ENCODE measurements at regions not wholly inside any gene's neighbourhood (a gene's known extent, or its start where the extent isn't known, plus 50 kb on each side); places are given as distances from the start of the nearest gene placed in this dataset.

DNA sequence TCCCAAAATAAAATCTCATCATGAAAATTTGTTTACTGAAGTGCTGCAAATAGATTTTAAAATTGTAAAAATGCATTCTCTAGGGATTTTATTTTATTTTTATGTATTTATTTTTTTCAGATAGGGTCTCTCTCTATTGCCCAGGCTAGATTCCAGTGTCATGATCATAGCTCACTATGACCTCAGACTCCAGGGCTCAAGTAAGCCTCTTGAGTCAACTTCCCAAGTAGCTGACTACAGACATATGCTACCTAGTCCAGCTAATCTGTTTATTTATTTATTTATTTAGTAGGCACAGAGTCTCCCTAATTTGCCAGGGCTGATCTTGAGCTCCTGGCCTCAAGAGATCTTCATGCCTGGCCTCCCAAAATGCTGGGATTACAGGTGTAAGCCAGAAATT lies 317.7 kb upstream of the ANXA10 start:
- CTCF ChIA-PET, result no interaction called here
- intact Hi-C loops (cut with micrococcal nuclease), result no loop called here

More for the DNA sequence above, 317.7 kb upstream of the ANXA10 start:
- Histone ChIP-seq H3K36me3 (ENCODE audit: control insufficient read depth in 1 of 2, insufficient read depth in 2 of 2, low read length in 2 of 2) (no peaks in the 10 kb centered on the region), H4K20me1 (ENCODE audit: insufficient read depth) (no peaks in the 10 kb centered on the region), H2AFZ (ENCODE audit: low read depth, low read length, poor library complexity, severe bottlenecking) (no peak overlapping the region), H3K9me2 (ENCODE audit: insufficient read depth) (no peaks in the 10 kb centered on the region), H3K9ac (ENCODE audit: low read length) (no peak overlapping the region), H3K79me2 (ENCODE audit: insufficient read depth, low read length) (no peaks in the 10 kb centered on the region), H3K27me3 (ENCODE audit: insufficient read depth, low read length) (no peaks in the 10 kb centered on the region), H3K4me1 (ENCODE audit: control insufficient read depth in 1 of 2, insufficient read depth in 2 of 2, low read length in 2 of 2) (no peaks in the 10 kb centered on the region), H3K4me3 (replicated peaks in 1 of 2; ENCODE audit: low read depth in 1 of 2, low read length in 2 of 2) (no peak overlapping the region), H3K4me2 (ENCODE audit: low read length) (no peak overlapping the region), H3K9me3 (ENCODE audit: control insufficient read depth in 1 of 2, insufficient read depth in 1 of 2, low read depth in 1 of 2, low read length in 2 of 2) (no peaks in the 10 kb centered on the region), H3K27ac (ENCODE audit: low read depth, low read length) (no peak overlapping the region)
- BruUV-seq (replicated peaks), result no TSS peak
- ATAC-seq, result no peak
- ChIA-PET RAD21 (ENCODE audit: low non-redundant PET in 1 of 2, low total read pairs in 2 of 2, uncharacterized antibody in 2 of 2, unreplicated experiment in 2 of 2) (no interaction called here), POLR2A (no interaction called here)
- TF ChIP-seq RAD21 (IDR thresholded peaks at IDR 0.05; ENCODE audit: low read depth), result no peak
- no peak for TF ChIP-seq YY1 (IDR thresholded peaks at IDR 0.05; ENCODE audit: extremely low read depth, insufficient replicate concordance, low read depth, low read length)
- no peak for TF ChIP-seq SP1 (IDR thresholded peaks at IDR 0.05; ENCODE audit: low read depth)
- no peak for TF ChIP-seq EGR1 (IDR thresholded peaks at IDR 0.05; ENCODE audit: low read depth)
- TF ChIP-seq EZH2phosphoT487 (IDR thresholded peaks at IDR 0.05; ENCODE audit: borderline replicate concordance), result no peak
- TF ChIP-seq, protein P1, sequence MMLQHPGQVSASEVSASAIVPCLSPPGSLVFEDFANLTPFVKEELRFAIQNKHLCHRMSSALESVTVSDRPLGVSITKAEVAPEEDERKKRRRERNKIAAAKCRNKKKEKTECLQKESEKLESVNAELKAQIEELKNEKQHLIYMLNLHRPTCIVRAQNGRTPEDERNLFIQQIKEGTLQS (IDR thresholded peaks at IDR 0.05), result no peak
- TF ChIP-seq, protein P2, sequence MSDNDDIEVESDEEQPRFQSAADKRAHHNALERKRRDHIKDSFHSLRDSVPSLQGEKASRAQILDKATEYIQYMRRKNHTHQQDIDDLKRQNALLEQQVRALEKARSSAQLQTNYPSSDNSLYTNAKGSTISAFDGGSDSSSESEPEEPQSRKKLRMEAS (IDR thresholded peaks at IDR 0.05), result no peak
- no peak for TF ChIP-seq JUND (IDR thresholded peaks at IDR 0.05)
- no peak for TF ChIP-seq CBX3 (IDR thresholded peaks at IDR 0.05; ENCODE audit: low read depth)
- no peak for TF ChIP-seq SIN3A (IDR thresholded peaks at IDR 0.05; ENCODE audit: low read depth)
- TF ChIP-seq POLR2A (IDR thresholded peaks at IDR 0.05; ENCODE audit: borderline replicate concordance, extremely low read depth, insufficient read depth, insufficient read length), result no peak
- no peak for TF ChIP-seq SRF (IDR thresholded peaks at IDR 0.05; ENCODE audit: low read depth)
- TF ChIP-seq, protein P3, sequence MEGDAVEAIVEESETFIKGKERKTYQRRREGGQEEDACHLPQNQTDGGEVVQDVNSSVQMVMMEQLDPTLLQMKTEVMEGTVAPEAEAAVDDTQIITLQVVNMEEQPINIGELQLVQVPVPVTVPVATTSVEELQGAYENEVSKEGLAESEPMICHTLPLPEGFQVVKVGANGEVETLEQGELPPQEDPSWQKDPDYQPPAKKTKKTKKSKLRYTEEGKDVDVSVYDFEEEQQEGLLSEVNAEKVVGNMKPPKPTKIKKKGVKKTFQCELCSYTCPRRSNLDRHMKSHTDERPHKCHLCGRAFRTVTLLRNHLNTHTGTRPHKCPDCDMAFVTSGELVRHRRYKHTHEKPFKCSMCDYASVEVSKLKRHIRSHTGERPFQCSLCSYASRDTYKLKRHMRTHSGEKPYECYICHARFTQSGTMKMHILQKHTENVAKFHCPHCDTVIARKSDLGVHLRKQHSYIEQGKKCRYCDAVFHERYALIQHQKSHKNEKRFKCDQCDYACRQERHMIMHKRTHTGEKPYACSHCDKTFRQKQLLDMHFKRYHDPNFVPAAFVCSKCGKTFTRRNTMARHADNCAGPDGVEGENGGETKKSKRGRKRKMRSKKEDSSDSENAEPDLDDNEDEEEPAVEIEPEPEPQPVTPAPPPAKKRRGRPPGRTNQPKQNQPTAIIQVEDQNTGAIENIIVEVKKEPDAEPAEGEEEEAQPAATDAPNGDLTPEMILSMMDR (IDR thresholded peaks at IDR 0.05 in 2 of 3, conservative IDR thresholded peaks at IDR 0.05 in 1 of 3; ENCODE audit: borderline replicate concordance in 1 of 3, insufficient read depth in 1 of 3, low read depth in 2 of 3, low read length in 2 of 3), result no peak
- no peak for DNase-seq (ENCODE audit: low read depth, low spot score)

Data from HCT116 (cell line).